NCI-H524 (cell line): ENCODE measurements at regions not wholly inside any gene's neighbourhood (a gene's known extent, or its start where the extent isn't known, plus 50 kb on each side); places are given as distances from the start of the nearest gene placed in this dataset.

Experiments
- DNase-seq, 2 experiments: peaks; one replicate each; lab custom pipeline; 2025; lab: John Stamatoyannopoulos, UW

- no peak for DNase-seq
These were observed 63.7 kb upstream of the CHL1 start for GRCh38 chr3:132904-133303.

DNA sequence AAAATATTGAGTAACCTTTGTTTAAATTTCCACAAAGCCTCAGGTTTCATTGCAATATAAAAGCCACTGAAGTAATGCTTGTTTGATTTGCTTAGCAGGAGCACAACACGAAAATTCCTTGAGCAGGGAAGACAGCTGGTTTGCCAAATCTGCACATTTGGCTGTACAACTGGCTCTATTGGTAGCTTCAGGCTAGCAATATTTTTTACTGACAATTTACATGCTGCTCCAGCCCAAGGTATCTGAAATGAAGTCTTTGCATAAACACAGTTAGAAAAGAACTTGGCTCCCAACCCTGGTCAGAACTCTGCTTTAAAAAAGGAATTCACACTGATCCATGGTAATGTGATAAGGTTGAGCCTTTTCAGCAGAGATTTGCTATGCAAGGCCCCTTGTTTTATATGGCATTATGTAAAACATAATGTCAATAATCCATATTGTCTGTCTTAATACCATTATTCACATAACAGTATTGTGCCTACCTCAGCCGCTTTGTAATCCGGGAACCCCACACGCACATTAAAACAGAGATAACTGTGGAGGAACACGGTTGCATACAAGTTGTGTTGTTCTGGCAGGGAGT is 55.7 kb upstream of the CHL1 start:
- DNase-seq, result no peak
